ENCODE measurements at regions not wholly inside any gene's neighbourhood (a gene's known extent, or its start where the extent isn't known, plus 50 kb on each side); places are given as distances from the start of the nearest gene placed in this dataset.

- intact Hi-C loops (cut with micrococcal nuclease) = no loop called here
- no peak overlapping the region for H3K27ac Mint-ChIP-seq
These were observed 495.7 kb upstream of the CBLB start for GRCh38 chr3:106364477-106364876.

GRCh38 chr3:106365061-106365691 lies 496.4 kb upstream of the CBLB start:
- no peaks in the 10 kb centered on the region for H3K36me3 Mint-ChIP-seq (ENCODE audit: low read depth)
- intact Hi-C loops (cut with micrococcal nuclease) = no loop called here
- peaks cover 8% of the 10 kb centered on the region for H3K9me3 Mint-ChIP-seq
- peak overlapping the region; percentile 55 for H3K27ac Mint-ChIP-seq
- no peak for DNase-seq
- no peaks in the 10 kb centered on the region for H3K27me3 Mint-ChIP-seq
- peak overlapping the region; percentile 11 for H3K4me3 Mint-ChIP-seq
- peaks cover 7% of the 10 kb centered on the region for H3K4me1 Mint-ChIP-seq

More at GRCh38 chr3:106364477-106364876, 495.7 kb upstream of the CBLB start:
- H3K27me3 Mint-ChIP-seq = no peaks in the 10 kb centered on the region
- H3K4me3 Mint-ChIP-seq = no peak overlapping the region
- DNase-seq = no peak
- H3K9me3 Mint-ChIP-seq = peaks cover 8% of the 10 kb centered on the region
- H3K36me3 Mint-ChIP-seq (ENCODE audit: low read depth) = no peaks in the 10 kb centered on the region
- H3K4me1 Mint-ChIP-seq = peaks cover 7% of the 10 kb centered on the region

GRCh38 chr3:106366352-106366751 lies 497.5 kb upstream of the CBLB start:
- DNase-seq = no peak
- H3K27ac Mint-ChIP-seq = no peak overlapping the region
- no peaks in the 10 kb centered on the region for H3K27me3 Mint-ChIP-seq
- intact Hi-C loops (cut with micrococcal nuclease) = no loop called here
- H3K4me1 Mint-ChIP-seq = peaks cover 7% of the 10 kb centered on the region
- no peaks in the 10 kb centered on the region for H3K36me3 Mint-ChIP-seq (ENCODE audit: low read depth)
- H3K4me3 Mint-ChIP-seq = no peak overlapping the region
- peaks cover 8% of the 10 kb centered on the region for H3K9me3 Mint-ChIP-seq

- Mint-ChIP-seq H3K4me3 (no peak overlapping the region), H3K27ac (no peak overlapping the region), H3K4me1 (peaks cover 7% of the 10 kb centered on the region), H3K9me3 (peaks cover 4% of the 10 kb centered on the region), H3K36me3 (ENCODE audit: low read depth) (no peaks in the 10 kb centered on the region), H3K27me3 (no peaks in the 10 kb centered on the region)
- no peak for DNase-seq
- intact Hi-C loops (cut with micrococcal nuclease) = no loop called here
These were observed 498.7 kb upstream of the CBLB start for GRCh38 chr3:106367496-106367895.

- H3K27me3 Mint-ChIP-seq = no peaks in the 10 kb centered on the region
- no peak overlapping the region for H3K4me3 Mint-ChIP-seq
- H3K36me3 Mint-ChIP-seq (ENCODE audit: low read depth) = no peaks in the 10 kb centered on the region
- no peak for DNase-seq
- H3K27ac Mint-ChIP-seq = no peak overlapping the region
- H3K4me1 Mint-ChIP-seq = peaks cover 2% of the 10 kb centered on the region
- intact Hi-C loops (cut with micrococcal nuclease) = no loop called here
- peaks cover 5% of the 10 kb centered on the region for H3K9me3 Mint-ChIP-seq
These were observed 502.6 kb upstream of the CBLB start for GRCh38 chr3:106371221-106371970.

GRCh38 chr3:106371971-106372805 lies 503.4 kb upstream of the CBLB start:
- Mint-ChIP-seq H3K4me1 (peaks cover 2% of the 10 kb centered on the region), H3K36me3 (ENCODE audit: low read depth) (no peaks in the 10 kb centered on the region), H3K27me3 (no peaks in the 10 kb centered on the region), H3K9me3 (peaks cover 5% of the 10 kb centered on the region), H3K27ac (no peak overlapping the region), H3K4me3 (no peak overlapping the region)
- intact Hi-C loops (cut with micrococcal nuclease) = no loop called here
- no peak for DNase-seq

GRCh38 chr3:106372806-106373190 lies 504.0 kb upstream of the CBLB start:
- DNase-seq = no peak
- peaks cover 2% of the 10 kb centered on the region for H3K4me1 Mint-ChIP-seq
- intact Hi-C loops (cut with micrococcal nuclease) = no loop called here
- H3K27me3 Mint-ChIP-seq = no peaks in the 10 kb centered on the region
- peaks cover 5% of the 10 kb centered on the region for H3K9me3 Mint-ChIP-seq
- no peaks in the 10 kb centered on the region for H3K36me3 Mint-ChIP-seq (ENCODE audit: low read depth)
- no peak overlapping the region for H3K4me3 Mint-ChIP-seq
- no peak overlapping the region for H3K27ac Mint-ChIP-seq

- intact Hi-C loops (cut with micrococcal nuclease) = no loop called here
- Mint-ChIP-seq H3K4me3 (no peak overlapping the region), H3K27me3 (no peaks in the 10 kb centered on the region), H3K9me3 (peaks cover 5% of the 10 kb centered on the region), H3K4me1 (peaks cover 2% of the 10 kb centered on the region), H3K27ac (no peak overlapping the region), H3K36me3 (ENCODE audit: low read depth) (no peaks in the 10 kb centered on the region)
- no peak for DNase-seq
These were observed 507.3 kb upstream of the CBLB start for GRCh38 chr3:106376016-106376570.

- Mint-ChIP-seq H3K4me1 (peaks cover 2% of the 10 kb centered on the region), H3K36me3 (ENCODE audit: low read depth) (no peaks in the 10 kb centered on the region), H3K9me3 (peaks cover 5% of the 10 kb centered on the region), H3K4me3 (no peak overlapping the region), H3K27me3 (no peaks in the 10 kb centered on the region), H3K27ac (no peak overlapping the region)
- intact Hi-C loops (cut with micrococcal nuclease) = no loop called here
- DNase-seq = no peak
These were observed 510.5 kb upstream of the CBLB start for GRCh38 chr3:106379251-106379750.

GRCh38 chr3:106380232-106380631 lies 511.4 kb upstream of the CBLB start:
- intact Hi-C loops (cut with micrococcal nuclease) = no loop called here
- Mint-ChIP-seq H3K36me3 (ENCODE audit: low read depth) (no peaks in the 10 kb centered on the region), H3K9me3 (peaks cover 5% of the 10 kb centered on the region), H3K4me1 (peaks cover 2% of the 10 kb centered on the region), H3K27me3 (no peaks in the 10 kb centered on the region), H3K27ac (no peak overlapping the region), H3K4me3 (no peak overlapping the region)
- DNase-seq = no peak

- Mint-ChIP-seq H3K36me3 (ENCODE audit: low read depth) (no peaks in the 10 kb centered on the region), H3K27me3 (no peaks in the 10 kb centered on the region)
These were observed 512.6 kb upstream of the CBLB start for GRCh38 chr3:106381286-106381938.

GRCh38 chr3:106381939-106382335 lies 513.1 kb upstream of the CBLB start:
- H3K4me1 Mint-ChIP-seq = no peaks in the 10 kb centered on the region
- DNase-seq = no peak
- H3K9me3 Mint-ChIP-seq = no peaks in the 10 kb centered on the region
- H3K4me3 Mint-ChIP-seq = no peak overlapping the region
- H3K36me3 Mint-ChIP-seq (ENCODE audit: low read depth) = no peaks in the 10 kb centered on the region
- no peak overlapping the region for H3K27ac Mint-ChIP-seq
- H3K27me3 Mint-ChIP-seq = no peaks in the 10 kb centered on the region
- intact Hi-C loops (cut with micrococcal nuclease) = no loop called here

More at GRCh38 chr3:106381286-106381938, 512.6 kb upstream of the CBLB start:
- no peak for DNase-seq
- no peaks in the 10 kb centered on the region for H3K9me3 Mint-ChIP-seq
- no peaks in the 10 kb centered on the region for H3K4me1 Mint-ChIP-seq
- no peak overlapping the region for H3K27ac Mint-ChIP-seq
- H3K4me3 Mint-ChIP-seq = no peak overlapping the region
- intact Hi-C loops (cut with micrococcal nuclease) = no loop called here

GRCh38 chr3:106386050-106386449 lies 517.2 kb upstream of the CBLB start:
- peaks cover 3% of the 10 kb centered on the region for H3K9me3 Mint-ChIP-seq
- DNase-seq = no peak
- H3K36me3 Mint-ChIP-seq (ENCODE audit: low read depth) = no peaks in the 10 kb centered on the region
- no peaks in the 10 kb centered on the region for H3K27me3 Mint-ChIP-seq
- H3K4me1 Mint-ChIP-seq = peaks cover 2% of the 10 kb centered on the region
- no peak overlapping the region for H3K4me3 Mint-ChIP-seq
- no peak overlapping the region for H3K27ac Mint-ChIP-seq
- intact Hi-C loops (cut with micrococcal nuclease) = no loop called here
